ENCODE measurements at regions not wholly inside any gene's neighbourhood (a gene's known extent, or its start where the extent isn't known, plus 50 kb on each side); places are given as distances from the start of the nearest gene placed in this dataset.
"Not testable (repeated sequence)": the region's sequence is repeated elsewhere in the genome, so short reads cannot be mapped to it uniquely, and the experiment has no call there.

DNA sequence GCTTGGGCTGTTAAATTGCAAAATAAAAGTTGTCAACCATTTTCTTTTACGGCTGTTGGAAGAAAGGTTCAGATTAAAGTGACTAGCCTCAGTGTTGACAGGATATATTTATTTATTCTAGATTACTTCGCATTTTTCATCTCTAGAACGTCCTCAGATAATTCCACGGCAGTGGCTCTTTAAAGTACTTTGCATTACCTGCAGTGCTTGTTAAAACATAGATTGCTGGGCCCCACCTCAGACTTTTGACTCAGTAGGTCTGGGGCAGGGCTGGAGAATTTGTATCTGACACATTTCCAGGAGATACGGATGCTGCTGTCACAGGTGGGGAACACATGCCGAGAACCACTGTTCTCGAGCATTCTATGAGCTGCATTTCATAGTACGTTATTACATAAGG lies 292.7 kb downstream of the EDEM1 start:
- H3K36me3 Mint-ChIP-seq (ENCODE audit: low read depth), result no peaks in the 10 kb centered on the region
- H3K4me1 Mint-ChIP-seq (ENCODE audit: low read depth), result no peaks in the 10 kb centered on the region
- no peaks in the 10 kb centered on the region for H3K9me3 Mint-ChIP-seq
- no peaks in the 10 kb centered on the region for H3K27me3 Mint-ChIP-seq
- no peak overlapping the region for H3K4me3 Mint-ChIP-seq
- no peak overlapping the region for H3K27ac Mint-ChIP-seq

GRCh38 chr3:5485427-5485826 lies 297.9 kb downstream of the EDEM1 start:
- Mint-ChIP-seq H3K9me3 (no peaks in the 10 kb centered on the region), H3K4me3 (no peak overlapping the region), H3K27me3 (no peaks in the 10 kb centered on the region), H3K27ac (no peak overlapping the region), H3K4me1 (ENCODE audit: low read depth) (no peaks in the 10 kb centered on the region), H3K36me3 (ENCODE audit: low read depth) (no peaks in the 10 kb centered on the region)

DNA sequence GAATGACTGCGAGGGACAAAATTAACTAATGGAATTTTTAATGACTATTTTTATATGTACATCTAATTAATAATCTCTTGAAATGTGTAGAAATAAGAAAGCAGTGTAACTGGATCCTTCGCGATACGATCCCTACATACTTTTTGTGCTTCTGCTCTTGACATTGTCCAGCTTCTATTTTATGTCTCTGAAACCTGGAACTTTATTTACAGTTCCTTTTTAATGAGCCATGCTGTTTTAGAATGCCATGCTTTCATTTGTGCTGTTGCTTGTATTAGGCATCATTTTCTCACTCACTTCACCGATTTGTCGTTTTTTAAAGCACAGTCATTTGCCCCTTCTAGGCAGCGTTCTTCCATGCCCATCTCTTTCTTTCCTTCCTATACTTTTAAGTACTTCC lies 301.3 kb downstream of the EDEM1 start:
- Mint-ChIP-seq H3K36me3 (ENCODE audit: low read depth) (no peaks in the 10 kb centered on the region), H3K4me1 (ENCODE audit: low read depth) (no peaks in the 10 kb centered on the region), H3K9me3 (no peaks in the 10 kb centered on the region), H3K27ac (no peak overlapping the region), H3K4me3 (no peak overlapping the region), H3K27me3 (no peaks in the 10 kb centered on the region)

DNA sequence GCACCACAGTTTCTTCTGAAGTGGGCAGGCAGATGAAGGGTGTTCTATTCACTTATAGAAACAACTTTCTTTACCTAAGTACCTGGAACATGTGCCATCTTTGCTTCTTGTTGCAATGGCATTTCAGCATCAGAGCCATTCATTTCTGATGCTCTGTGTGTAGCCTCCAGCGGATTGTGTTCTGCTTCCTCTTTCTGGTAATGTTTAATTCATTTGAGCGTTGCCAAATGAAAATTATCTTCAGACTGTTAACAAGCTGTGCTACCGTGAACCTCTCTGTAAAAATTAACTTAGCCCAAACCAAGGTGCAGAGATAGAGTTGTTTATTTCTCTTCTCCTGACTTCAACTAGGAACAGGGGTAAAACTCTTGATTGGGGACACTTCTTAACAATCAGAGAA lies 302.0 kb downstream of the EDEM1 start:
- H3K27ac Mint-ChIP-seq, result no peak overlapping the region
- no peaks in the 10 kb centered on the region for H3K9me3 Mint-ChIP-seq
- H3K27me3 Mint-ChIP-seq, result no peaks in the 10 kb centered on the region
- H3K4me3 Mint-ChIP-seq, result no peak overlapping the region
- no peaks in the 10 kb centered on the region for H3K36me3 Mint-ChIP-seq (ENCODE audit: low read depth)
- no peaks in the 10 kb centered on the region for H3K4me1 Mint-ChIP-seq (ENCODE audit: low read depth)

- H3K9me3 Mint-ChIP-seq, result no peaks in the 10 kb centered on the region
- H3K27ac Mint-ChIP-seq, result no peak overlapping the region
- no peaks in the 10 kb centered on the region for H3K36me3 Mint-ChIP-seq (ENCODE audit: low read depth)
- peaks cover 4% of the 10 kb centered on the region for H3K4me1 Mint-ChIP-seq (ENCODE audit: low read depth)
- peaks cover 4% of the 10 kb centered on the region for H3K27me3 Mint-ChIP-seq
- H3K4me3 Mint-ChIP-seq, result no peak overlapping the region
Observed at GRCh38 chr3:5494905-5495519, 307.5 kb downstream of the EDEM1 start.

- Mint-ChIP-seq H3K4me3 (no peak overlapping the region), H3K4me1 (ENCODE audit: low read depth) (peaks cover 4% of the 10 kb centered on the region), H3K27ac (no peak overlapping the region), H3K9me3 (no peaks in the 10 kb centered on the region), H3K36me3 (ENCODE audit: low read depth) (no peaks in the 10 kb centered on the region), H3K27me3 (peaks cover 4% of the 10 kb centered on the region)
Observed at GRCh38 chr3:5497497-5497896, 310.0 kb downstream of the EDEM1 start.

- no peaks in the 10 kb centered on the region for H3K9me3 Mint-ChIP-seq
- peaks cover 4% of the 10 kb centered on the region for H3K27me3 Mint-ChIP-seq
- no peaks in the 10 kb centered on the region for H3K36me3 Mint-ChIP-seq (ENCODE audit: low read depth)
- H3K4me1 Mint-ChIP-seq (ENCODE audit: low read depth), result peaks cover 4% of the 10 kb centered on the region
- no peak overlapping the region for H3K27ac Mint-ChIP-seq
- H3K4me3 Mint-ChIP-seq, result no peak overlapping the region
Observed at GRCh38 chr3:5498981-5499380, 311.5 kb downstream of the EDEM1 start.

DNA sequence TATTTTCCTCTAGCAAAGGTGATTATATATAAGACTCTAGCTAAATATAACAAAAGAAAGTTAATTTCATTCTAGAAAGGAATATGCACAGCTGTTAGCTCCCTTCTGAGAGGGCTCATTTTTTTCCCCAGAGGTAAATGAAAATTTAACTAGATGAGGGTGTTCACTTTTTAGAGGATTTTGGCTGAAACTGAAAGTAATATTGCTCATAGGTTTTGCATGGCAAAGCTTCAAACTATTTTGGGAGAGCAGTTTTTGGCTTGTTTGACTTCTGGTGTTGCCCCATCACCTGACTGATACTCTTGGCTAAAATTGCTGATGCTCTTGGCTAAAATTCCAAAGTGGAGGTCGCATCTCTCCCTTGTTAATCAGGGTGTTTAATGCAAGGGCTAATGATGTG lies 311.9 kb downstream of the EDEM1 start:
- no peaks in the 10 kb centered on the region for H3K9me3 Mint-ChIP-seq
- no peaks in the 10 kb centered on the region for H3K36me3 Mint-ChIP-seq (ENCODE audit: low read depth)
- H3K27ac Mint-ChIP-seq, result no peak overlapping the region
- peaks cover 4% of the 10 kb centered on the region for H3K27me3 Mint-ChIP-seq
- H3K4me3 Mint-ChIP-seq, result no peak overlapping the region
- peaks cover 4% of the 10 kb centered on the region for H3K4me1 Mint-ChIP-seq (ENCODE audit: low read depth)

GRCh38 chr3:5503136-5503535 lies 315.6 kb downstream of the EDEM1 start:
- no peak overlapping the region for H3K27ac Mint-ChIP-seq
- H3K27me3 Mint-ChIP-seq, result no peaks in the 10 kb centered on the region
- H3K9me3 Mint-ChIP-seq, result peaks cover 3% of the 10 kb centered on the region
- H3K36me3 Mint-ChIP-seq (ENCODE audit: low read depth), result no peaks in the 10 kb centered on the region
- peaks cover 4% of the 10 kb centered on the region for H3K4me1 Mint-ChIP-seq (ENCODE audit: low read depth)
- no peak overlapping the region for H3K4me3 Mint-ChIP-seq

DNA sequence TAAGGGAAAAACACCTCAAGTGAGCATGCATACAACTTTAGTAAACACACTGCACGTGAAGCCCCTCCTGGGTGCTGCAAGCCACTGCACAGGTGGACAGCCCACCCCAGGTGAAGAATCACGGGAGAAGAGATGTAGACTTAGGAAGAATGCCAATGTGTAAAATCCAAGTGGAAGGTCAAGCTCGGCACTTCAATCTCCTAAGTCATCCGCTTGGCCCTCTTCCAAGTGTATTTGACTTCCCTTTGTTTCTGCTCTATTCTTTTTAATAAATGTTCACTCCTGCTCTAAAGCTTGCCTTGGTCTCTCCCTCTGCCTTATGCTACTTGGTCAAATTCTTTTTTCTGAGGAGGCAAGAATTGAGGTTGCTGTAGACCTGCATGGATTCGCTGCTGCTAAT lies 316.6 kb downstream of the EDEM1 start:
- Mint-ChIP-seq H3K9me3 (peaks cover 11% of the 10 kb centered on the region), H3K4me1 (ENCODE audit: low read depth) (peaks cover 4% of the 10 kb centered on the region), H3K27me3 (no peaks in the 10 kb centered on the region), H3K27ac (no peak overlapping the region), H3K4me3 (no peak overlapping the region), H3K36me3 (ENCODE audit: low read depth) (no peaks in the 10 kb centered on the region)

DNA sequence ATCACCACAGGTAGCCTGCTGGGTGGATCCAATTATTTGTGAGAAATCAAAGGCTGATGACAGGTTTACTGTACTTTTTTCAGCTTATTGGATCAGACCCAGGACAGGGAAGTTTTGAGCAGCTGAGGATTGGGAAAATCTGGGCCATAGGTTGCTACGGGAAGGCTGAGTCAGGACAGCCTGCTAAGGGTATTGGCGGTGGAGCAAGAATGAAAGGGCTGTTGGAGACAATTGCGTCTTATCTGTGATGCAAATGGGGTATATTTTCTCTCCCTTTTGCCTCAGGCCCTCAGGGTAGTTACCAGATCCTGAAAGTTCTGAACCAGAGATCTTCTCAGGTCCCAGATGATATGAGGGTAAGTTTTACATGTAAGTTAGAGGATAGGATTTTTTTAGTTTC lies 317.7 kb downstream of the EDEM1 start:
- Mint-ChIP-seq H3K4me3 (no peak overlapping the region), H3K36me3 (ENCODE audit: low read depth) (no peaks in the 10 kb centered on the region), H3K27me3 (no peaks in the 10 kb centered on the region), H3K4me1 (ENCODE audit: low read depth) (no peaks in the 10 kb centered on the region), H3K9me3 (peaks cover 15% of the 10 kb centered on the region), H3K27ac (no peak overlapping the region)

DNA sequence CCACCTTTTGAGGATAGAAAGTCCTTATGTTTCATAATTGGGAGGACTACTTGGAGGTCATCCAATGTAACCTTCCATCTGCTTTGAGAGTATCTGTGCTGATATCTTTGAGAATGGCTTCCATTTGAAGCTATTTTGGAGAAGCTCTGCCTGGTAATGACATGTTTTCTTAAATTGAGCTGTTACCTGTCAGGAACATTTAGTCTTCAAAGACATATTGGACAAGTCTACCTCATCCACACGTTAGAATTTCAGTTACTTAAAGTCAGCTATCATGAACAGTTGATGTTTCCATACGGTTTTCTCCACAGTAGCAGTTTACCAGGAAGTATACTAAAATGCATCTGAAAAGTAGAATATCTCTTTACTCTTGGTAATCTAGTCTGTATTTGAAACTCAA lies 318.5 kb downstream of the EDEM1 start:
- no peaks in the 10 kb centered on the region for H3K4me1 Mint-ChIP-seq (ENCODE audit: low read depth)
- no peak overlapping the region for H3K4me3 Mint-ChIP-seq
- H3K27ac Mint-ChIP-seq, result no peak overlapping the region

GRCh38 chr3:5508860-5509259 lies 321.4 kb downstream of the EDEM1 start:
- H3K36me3 Mint-ChIP-seq (ENCODE audit: low read depth); H3K27ac Mint-ChIP-seq; H3K27me3 Mint-ChIP-seq; H3K4me1 Mint-ChIP-seq (ENCODE audit: low read depth); H3K4me3 Mint-ChIP-seq: not testable (repeated sequence)
- peaks cover 28% of the 10 kb centered on the region for H3K9me3 Mint-ChIP-seq

More for the DNA sequence above, 318.5 kb downstream of the EDEM1 start:
- Mint-ChIP-seq H3K9me3 (peaks cover 18% of the 10 kb centered on the region), H3K36me3 (ENCODE audit: low read depth) (no peaks in the 10 kb centered on the region), H3K27me3 (no peaks in the 10 kb centered on the region)

GRCh38 chr3:5510300-5510699 lies 322.8 kb downstream of the EDEM1 start:
- peaks cover 35% of the 10 kb centered on the region for H3K9me3 Mint-ChIP-seq
- H3K27ac Mint-ChIP-seq, result no peak overlapping the region

DNA sequence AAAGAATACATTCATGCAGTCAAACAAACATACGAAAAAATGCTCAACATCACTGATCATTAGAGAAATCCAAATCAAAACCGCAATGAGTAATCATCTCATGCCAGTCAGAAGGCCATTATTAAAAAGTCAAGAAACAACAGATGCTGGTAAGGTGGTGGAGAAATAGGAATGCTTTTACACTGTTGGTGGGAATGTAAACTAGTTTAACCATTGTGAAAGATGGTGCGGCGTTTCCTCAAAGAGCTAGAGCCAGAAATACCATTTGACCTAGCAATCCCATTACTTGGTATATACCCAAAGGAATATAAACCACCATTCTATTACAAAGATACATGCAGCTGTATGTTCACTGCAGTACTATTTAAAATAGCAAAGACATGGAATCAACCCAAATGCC lies 330.4 kb downstream of the EDEM1 start:
- H3K27ac Mint-ChIP-seq, result no peak overlapping the region
- H3K9me3 Mint-ChIP-seq, result peaks cover 12% of the 10 kb centered on the region
- H3K4me3 Mint-ChIP-seq, result no peak overlapping the region
- no peaks in the 10 kb centered on the region for H3K4me1 Mint-ChIP-seq (ENCODE audit: low read depth)
- H3K27me3 Mint-ChIP-seq, result no peaks in the 10 kb centered on the region
- H3K36me3 Mint-ChIP-seq (ENCODE audit: low read depth), result no peaks in the 10 kb centered on the region

More at GRCh38 chr3:5510300-5510699, 322.8 kb downstream of the EDEM1 start:
- Mint-ChIP-seq H3K36me3 (ENCODE audit: low read depth) (no peaks in the 10 kb centered on the region), H3K27me3 (no peaks in the 10 kb centered on the region), H3K4me3 (no peak overlapping the region), H3K4me1 (ENCODE audit: low read depth) (no peaks in the 10 kb centered on the region)

- Mint-ChIP-seq H3K27ac (no peak overlapping the region), H3K9me3 (no peaks in the 10 kb centered on the region), H3K4me3 (no peak overlapping the region)
Observed at GRCh38 chr3:5520237-5520636, 332.7 kb downstream of the EDEM1 start.

More at GRCh38 chr3:5520237-5520636, 332.7 kb downstream of the EDEM1 start:
- Mint-ChIP-seq H3K4me1 (ENCODE audit: low read depth) (no peaks in the 10 kb centered on the region), H3K27me3 (no peaks in the 10 kb centered on the region), H3K36me3 (ENCODE audit: low read depth) (no peaks in the 10 kb centered on the region)
